AML-193 (cell line): ENCODE measurements at regions not wholly inside any gene's neighbourhood (a gene's known extent, or its start where the extent isn't known, plus 50 kb on each side); places are given as distances from the start of the nearest gene placed in this dataset.

Experiments
- DNase-seq, 2 experiments: peaks; one replicate each; lab custom pipeline; 2025; lab: John Stamatoyannopoulos, UW

- no peak for DNase-seq
Observed at GRCh38 chr9:89911721-89912604, 307.2 kb downstream of the GADD45G start.

DNA sequence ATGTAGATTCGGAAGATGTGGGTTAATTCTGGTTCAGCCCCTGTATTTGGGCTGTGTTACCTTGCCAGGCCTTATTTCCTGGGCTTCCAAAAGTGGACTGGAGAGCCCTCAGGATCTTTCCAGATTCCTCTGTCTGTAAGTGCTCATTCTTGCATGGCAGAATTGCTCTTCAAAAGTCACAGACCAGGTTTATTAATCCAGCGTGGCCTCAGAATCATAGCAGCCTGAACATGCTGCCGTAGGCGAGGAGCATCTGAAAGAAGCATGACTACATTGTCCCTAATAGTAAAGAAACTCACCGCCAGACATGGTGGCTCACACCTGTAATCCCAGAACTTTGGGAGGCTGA is 307.8 kb downstream of the GADD45G start:
- DNase-seq, result no peak

DNA sequence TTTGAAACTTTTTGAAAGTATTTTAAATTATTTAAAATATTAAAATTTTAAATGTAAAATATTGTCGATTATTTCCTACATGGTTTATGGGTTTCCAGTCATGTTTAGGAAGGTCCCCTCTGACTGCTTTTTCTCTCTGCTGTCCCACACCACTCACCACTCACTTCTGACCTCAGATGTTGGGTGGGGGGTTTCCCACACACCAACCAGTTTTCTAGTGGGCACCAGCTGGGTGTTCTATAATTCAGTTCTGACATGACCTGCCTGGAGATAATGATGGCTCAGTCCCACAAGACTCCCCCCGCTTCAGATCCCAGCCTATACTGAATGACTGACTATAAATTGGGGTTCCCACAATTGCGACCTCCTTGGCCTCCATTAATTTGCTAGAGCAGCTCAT is 310.4 kb downstream of the GADD45G start:
- no peak for DNase-seq

- DNase-seq, result no peak
Observed at GRCh38 chr9:89916001-89916597, 311.3 kb downstream of the GADD45G start.

DNA sequence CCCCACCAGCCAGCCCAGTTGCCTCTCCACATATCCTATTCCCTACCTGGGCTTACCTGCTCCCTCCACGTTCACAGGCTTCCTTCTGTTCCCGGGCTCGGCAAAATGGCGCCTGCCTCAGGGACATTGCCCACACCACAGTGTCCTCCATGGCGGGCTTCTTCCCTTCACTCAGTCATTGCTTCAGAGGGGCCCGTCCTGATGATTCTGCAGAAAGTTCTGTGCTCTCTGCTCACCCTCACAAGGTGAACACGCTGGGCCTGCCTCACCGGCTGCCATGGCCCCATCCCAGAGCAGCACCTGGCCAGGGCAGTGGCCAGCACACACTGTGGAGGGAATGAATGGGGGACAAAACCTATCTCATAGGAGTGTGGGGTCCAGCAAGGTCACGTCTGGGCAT is 313.0 kb downstream of the GADD45G start:
- DNase-seq, result no peak

GRCh38 chr9:89919171-89919681 is 314.4 kb downstream of the GADD45G start:
- DNase-seq, result peak; percentile 22 to 25

GRCh38 chr9:89920131-89920530 is 315.3 kb downstream of the GADD45G start:
- DNase-seq, result no peak

- DNase-seq, result no peak
Observed at GRCh38 chr9:89920951-89921350, 316.1 kb downstream of the GADD45G start.

- DNase-seq, result no peak
Observed at GRCh38 chr9:89922099-89922498, 317.3 kb downstream of the GADD45G start.

GRCh38 chr9:89923174-89923573 is 318.4 kb downstream of the GADD45G start:
- no peak for DNase-seq

- no peak for DNase-seq
Observed at GRCh38 chr9:89923961-89924504, 319.2 kb downstream of the GADD45G start.

DNA sequence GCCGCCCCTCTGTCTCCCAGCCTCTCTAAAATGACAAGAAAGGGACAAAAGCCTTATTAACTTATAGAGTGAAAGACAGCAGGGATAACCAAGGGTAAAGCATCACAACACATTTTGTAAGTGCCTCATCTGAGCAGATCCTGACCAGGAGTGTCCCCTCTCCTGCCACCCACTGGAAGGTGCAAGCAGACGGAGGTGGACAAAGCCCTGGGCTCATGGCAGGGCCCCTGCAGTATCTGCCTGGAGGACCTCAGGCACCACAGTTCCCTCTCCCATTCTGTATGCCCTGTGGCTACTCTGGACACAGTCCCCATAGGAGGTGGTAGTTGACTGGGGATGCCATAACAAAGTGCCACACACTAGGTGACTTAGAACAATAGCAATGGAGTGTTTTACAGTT is 319.8 kb downstream of the GADD45G start:
- DNase-seq, result no peak

DNA sequence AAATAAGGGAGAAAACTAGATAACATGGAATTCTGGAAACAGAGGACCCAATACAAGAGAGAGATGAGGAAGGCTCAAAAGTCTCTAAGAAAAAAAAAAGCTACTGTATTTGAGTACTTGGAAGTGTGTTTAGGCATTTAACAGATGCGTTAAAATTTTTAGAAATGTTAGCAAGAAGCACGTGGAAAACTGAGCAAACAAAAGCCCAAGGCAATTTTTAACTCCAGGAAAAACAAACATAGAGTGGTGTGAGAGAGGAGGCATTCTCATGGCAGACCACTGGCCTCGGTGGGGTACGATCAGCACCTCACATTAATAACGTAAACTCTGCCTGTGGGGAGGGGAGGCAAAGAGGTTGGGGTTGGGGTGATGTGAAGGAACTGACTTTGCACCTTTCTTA is 321.4 kb downstream of the GADD45G start:
- no peak for DNase-seq

DNA sequence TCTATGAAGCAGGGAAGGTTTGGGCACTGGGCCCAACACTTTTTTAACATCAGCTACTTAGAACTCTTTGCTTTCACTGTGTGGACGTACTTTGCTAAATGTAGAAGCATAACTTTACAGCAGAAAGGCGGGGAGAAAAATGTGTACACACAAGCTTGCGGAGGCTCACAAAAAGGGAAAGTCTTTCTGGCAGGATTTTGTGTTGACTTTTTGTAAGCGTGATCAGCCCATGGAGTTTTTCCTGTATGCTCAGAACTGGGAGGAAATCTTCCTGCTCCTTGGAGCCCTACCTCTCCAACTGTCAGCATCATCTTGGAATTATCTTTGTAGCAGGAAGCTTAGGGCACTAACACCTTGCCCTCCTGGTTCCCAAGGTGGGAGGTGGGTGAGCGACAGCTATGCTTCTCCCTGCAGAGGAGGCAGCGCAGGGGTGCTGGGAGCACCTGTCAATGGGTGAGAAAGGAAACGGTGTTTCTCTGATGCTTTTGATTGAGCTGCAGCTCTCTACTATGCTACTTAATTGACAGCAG is 321.9 kb downstream of the GADD45G start:
- no peak for DNase-seq

GRCh38 chr9:89928106-89928505 is 323.3 kb downstream of the GADD45G start:
- no peak for DNase-seq

GRCh38 chr9:89928521-89929275 is 323.9 kb downstream of the GADD45G start:
- no peak for DNase-seq

DNA sequence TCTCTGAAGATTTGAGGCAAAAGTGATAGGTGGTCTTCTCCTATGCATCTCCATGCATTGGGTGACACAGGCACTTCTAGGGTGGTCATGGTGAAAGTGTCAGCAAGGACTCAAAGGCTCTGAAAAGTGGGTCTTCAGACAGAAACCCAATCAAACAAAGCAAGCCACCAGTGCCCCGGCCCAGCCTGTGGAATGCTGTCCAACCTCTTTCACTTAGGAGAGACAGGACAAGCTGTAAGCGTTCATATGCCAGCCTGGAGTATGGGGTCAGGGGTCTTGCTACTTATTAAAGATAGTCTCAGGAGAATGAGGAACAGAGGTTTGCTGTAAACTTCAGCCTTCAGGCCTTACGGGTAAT is 324.5 kb downstream of the GADD45G start:
- no peak for DNase-seq

GRCh38 chr9:89929673-89930480 is 325.1 kb downstream of the GADD45G start:
- no peak for DNase-seq

- no peak for DNase-seq
Observed at GRCh38 chr9:89933578-89933977, 328.8 kb downstream of the GADD45G start.

- DNase-seq, result no peak
Observed at GRCh38 chr9:89935115-89935514, 330.3 kb downstream of the GADD45G start.

DNA sequence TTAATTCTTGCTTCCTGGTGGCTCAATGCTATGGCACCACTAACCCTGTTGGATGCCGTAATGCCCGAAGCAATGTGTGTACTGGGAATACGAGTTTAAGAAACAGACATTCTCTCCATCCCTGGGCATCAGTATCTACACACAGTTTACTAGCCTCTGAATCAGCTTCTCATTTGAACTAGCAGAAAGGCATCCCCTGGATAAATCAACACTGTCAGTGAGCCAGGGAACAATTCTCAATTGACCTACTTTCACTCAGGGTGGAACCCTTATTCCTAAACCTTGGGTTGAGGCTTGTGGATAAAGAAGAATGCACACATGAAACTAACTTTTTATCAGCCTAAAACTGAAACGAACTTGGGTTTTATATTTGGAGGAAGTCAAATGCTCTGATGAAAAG is 331.0 kb downstream of the GADD45G start:
- DNase-seq, result no peak
